NB4 (cell line): ENCODE measurements at regions not wholly inside any gene's neighbourhood (a gene's known extent, or its start where the extent isn't known, plus 50 kb on each side); places are given as distances from the start of the nearest gene placed in this dataset.

Experiments used
- CTCF ChIP-seq: IDR thresholded peaks from one replicate; pipeline ENCODE4 v1.5.1; 2012; ENCODE audit warnings: low read depth, low read length
- POLR2A ChIP-seq: IDR thresholded peaks from 2 replicates; pipeline ENCODE4 v1.6.1; 2011; ENCODE audit warnings: mild to moderate bottlenecking; ENCODE audit not compliant: insufficient read length; ENCODE audit errors: extremely low read depth
- TF ChIP-seq, protein P1 (sequence below): IDR thresholded peaks from 2 replicates; pipeline ENCODE4 v1.6.1; 2011; ENCODE audit warnings: low read depth, low read length

DNA sequence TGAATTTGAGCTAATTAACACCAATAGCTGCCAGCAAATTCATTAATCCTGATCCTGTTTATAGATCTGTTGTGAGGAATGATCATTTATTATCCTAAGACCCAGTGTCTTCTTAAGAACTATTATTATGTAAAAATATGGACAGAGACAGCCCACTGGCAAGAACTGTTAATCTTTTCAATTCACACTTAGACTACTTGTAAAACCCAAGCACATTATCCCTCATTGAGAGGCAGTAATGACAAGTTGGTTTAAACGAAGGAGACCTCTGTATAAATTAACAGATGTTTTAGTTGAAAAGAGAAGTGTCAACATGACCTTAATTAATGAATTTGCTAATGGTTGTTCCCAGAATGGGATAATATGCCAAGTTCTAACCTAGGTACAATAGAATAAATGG lies 270.3 kb upstream of the IZUMO3 start:
- TF ChIP-seq CTCF: no peak
- TF ChIP-seq, protein P1, sequence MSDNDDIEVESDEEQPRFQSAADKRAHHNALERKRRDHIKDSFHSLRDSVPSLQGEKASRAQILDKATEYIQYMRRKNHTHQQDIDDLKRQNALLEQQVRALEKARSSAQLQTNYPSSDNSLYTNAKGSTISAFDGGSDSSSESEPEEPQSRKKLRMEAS: no peak
- TF ChIP-seq POLR2A: no peak
